ENCODE measurements at regions not wholly inside any gene's neighbourhood (a gene's known extent, or its start where the extent isn't known, plus 50 kb on each side); places are given as distances from the start of the nearest gene placed in this dataset.
A peak's percentile ranks its signal among the peaks of the same experiment; 100 is the strongest.

- DNase-seq, result no peak
Measured at GRCh38 chr13:50580684-50581305, 262.7 kb downstream of the DLEU7 start.

- no peak for DNase-seq
Measured at GRCh38 chr13:50581586-50582196, 261.8 kb downstream of the DLEU7 start.

- DNase-seq, result peak; percentile 59
Measured at GRCh38 chr13:50584856-50585580, 258.5 kb downstream of the DLEU7 start.

- DNase-seq, result peak; percentile 47
Measured at GRCh38 chr13:50585674-50586413, 257.6 kb downstream of the DLEU7 start.

- DNase-seq, result peak; percentile 73
Measured at GRCh38 chr13:50586414-50587083, 256.9 kb downstream of the DLEU7 start.

GRCh38 chr13:50587115-50587514 lies 256.4 kb downstream of the DLEU7 start:
- peak; percentile 26 for DNase-seq

GRCh38 chr13:50587645-50588373 lies 255.7 kb downstream of the DLEU7 start:
- no peak for DNase-seq

GRCh38 chr13:50588491-50589130 lies 254.9 kb downstream of the DLEU7 start:
- DNase-seq, result no peak

GRCh38 chr13:50589139-50589538 lies 254.4 kb downstream of the DLEU7 start:
- no peak for DNase-seq

GRCh38 chr13:50589651-50590054 lies 253.8 kb downstream of the DLEU7 start:
- no peak for DNase-seq

GRCh38 chr13:50592412-50593155 lies 250.9 kb downstream of the DLEU7 start:
- peak; percentile 16 for DNase-seq

- no peak for DNase-seq
Measured at GRCh38 chr13:50593207-50593606, 250.3 kb downstream of the DLEU7 start.

- DNase-seq, result no peak
Measured at GRCh38 chr13:50594276-50595051, 249.0 kb downstream of the DLEU7 start.

GRCh38 chr13:50595196-50595595 lies 248.3 kb downstream of the DLEU7 start:
- DNase-seq, result no peak

- no peak for DNase-seq
Measured at GRCh38 chr13:50596156-50596555, 247.3 kb downstream of the DLEU7 start.

GRCh38 chr13:50596776-50597203 lies 246.7 kb downstream of the DLEU7 start:
- no peak for DNase-seq

- DNase-seq, result no peak
Measured at GRCh38 chr13:50598338-50598737, 245.2 kb downstream of the DLEU7 start.

GRCh38 chr13:50599046-50599445 lies 244.4 kb downstream of the DLEU7 start:
- DNase-seq, result no peak

- no peak for DNase-seq
Measured at GRCh38 chr13:50599927-50600326, 243.6 kb downstream of the DLEU7 start.

All from skin of body (tissue), 1 donor.